ENCODE measurements at regions not wholly inside any gene's neighbourhood (a gene's known extent, or its start where the extent isn't known, plus 50 kb on each side); places are given as distances from the start of the nearest gene placed in this dataset.

- ATAC-seq: no peak
- TF ChIP-seq, protein P1, sequence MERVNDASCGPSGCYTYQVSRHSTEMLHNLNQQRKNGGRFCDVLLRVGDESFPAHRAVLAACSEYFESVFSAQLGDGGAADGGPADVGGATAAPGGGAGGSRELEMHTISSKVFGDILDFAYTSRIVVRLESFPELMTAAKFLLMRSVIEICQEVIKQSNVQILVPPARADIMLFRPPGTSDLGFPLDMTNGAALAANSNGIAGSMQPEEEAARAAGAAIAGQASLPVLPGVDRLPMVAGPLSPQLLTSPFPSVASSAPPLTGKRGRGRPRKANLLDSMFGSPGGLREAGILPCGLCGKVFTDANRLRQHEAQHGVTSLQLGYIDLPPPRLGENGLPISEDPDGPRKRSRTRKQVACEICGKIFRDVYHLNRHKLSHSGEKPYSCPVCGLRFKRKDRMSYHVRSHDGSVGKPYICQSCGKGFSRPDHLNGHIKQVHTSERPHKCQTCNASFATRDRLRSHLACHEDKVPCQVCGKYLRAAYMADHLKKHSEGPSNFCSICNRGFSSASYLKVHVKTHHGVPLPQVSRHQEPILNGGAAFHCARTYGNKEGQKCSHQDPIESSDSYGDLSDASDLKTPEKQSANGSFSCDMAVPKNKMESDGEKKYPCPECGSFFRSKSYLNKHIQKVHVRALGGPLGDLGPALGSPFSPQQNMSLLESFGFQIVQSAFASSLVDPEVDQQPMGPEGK (CRISPR knock-in tag; IDR thresholded peaks at IDR 0.05; ENCODE audit: borderline replicate concordance): no peak
- TF ChIP-seq GLIS3 (CRISPR knock-in tag; IDR thresholded peaks at IDR 0.05): no peak
- TF ChIP-seq TCF4 (CRISPR knock-in tag; IDR thresholded peaks at IDR 0.05; ENCODE audit: borderline replicate concordance): no peak
- no peak for TF ChIP-seq BACH2 (CRISPR knock-in tag; IDR thresholded peaks at IDR 0.05; ENCODE audit: borderline replicate concordance)
- no peak for TF ChIP-seq ZFP30 (CRISPR knock-in tag; IDR thresholded peaks at IDR 0.05)
- no peak for TF ChIP-seq ARNTL (CRISPR knock-in tag; IDR thresholded peaks at IDR 0.05; ENCODE audit: borderline replicate concordance, low read depth)
- no peak for TF ChIP-seq ZC3H10 (CRISPR knock-in tag; IDR thresholded peaks at IDR 0.05)
- TF ChIP-seq TOX (CRISPR knock-in tag; IDR thresholded peaks at IDR 0.05; ENCODE audit: borderline replicate concordance): no peak
- TF ChIP-seq RARB (CRISPR knock-in tag; IDR thresholded peaks at IDR 0.05): no peak
- TF ChIP-seq CREB5 (CRISPR knock-in tag; IDR thresholded peaks at IDR 0.05; ENCODE audit: low read depth): no peak
- no peak for TF ChIP-seq SNAI2 (CRISPR knock-in tag; IDR thresholded peaks at IDR 0.05)
- TF ChIP-seq, protein P2, sequence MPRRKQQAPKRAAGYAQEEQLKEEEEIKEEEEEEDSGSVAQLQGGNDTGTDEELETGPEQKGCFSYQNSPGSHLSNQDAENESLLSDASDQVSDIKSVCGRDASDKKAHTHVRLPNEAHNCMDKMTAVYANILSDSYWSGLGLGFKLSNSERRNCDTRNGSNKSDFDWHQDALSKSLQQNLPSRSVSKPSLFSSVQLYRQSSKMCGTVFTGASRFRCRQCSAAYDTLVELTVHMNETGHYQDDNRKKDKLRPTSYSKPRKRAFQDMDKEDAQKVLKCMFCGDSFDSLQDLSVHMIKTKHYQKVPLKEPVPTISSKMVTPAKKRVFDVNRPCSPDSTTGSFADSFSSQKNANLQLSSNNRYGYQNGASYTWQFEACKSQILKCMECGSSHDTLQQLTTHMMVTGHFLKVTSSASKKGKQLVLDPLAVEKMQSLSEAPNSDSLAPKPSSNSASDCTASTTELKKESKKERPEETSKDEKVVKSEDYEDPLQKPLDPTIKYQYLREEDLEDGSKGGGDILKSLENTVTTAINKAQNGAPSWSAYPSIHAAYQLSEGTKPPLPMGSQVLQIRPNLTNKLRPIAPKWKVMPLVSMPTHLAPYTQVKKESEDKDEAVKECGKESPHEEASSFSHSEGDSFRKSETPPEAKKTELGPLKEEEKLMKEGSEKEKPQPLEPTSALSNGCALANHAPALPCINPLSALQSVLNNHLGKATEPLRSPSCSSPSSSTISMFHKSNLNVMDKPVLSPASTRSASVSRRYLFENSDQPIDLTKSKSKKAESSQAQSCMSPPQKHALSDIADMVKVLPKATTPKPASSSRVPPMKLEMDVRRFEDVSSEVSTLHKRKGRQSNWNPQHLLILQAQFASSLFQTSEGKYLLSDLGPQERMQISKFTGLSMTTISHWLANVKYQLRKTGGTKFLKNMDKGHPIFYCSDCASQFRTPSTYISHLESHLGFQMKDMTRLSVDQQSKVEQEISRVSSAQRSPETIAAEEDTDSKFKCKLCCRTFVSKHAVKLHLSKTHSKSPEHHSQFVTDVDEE (CRISPR knock-in tag; IDR thresholded peaks at IDR 0.05): no peak
Observed at GRCh38 chr3:99468918-99469317, 169.5 kb upstream of the COL8A1 start.

GRCh38 chr3:99467420-99467819 is 171.0 kb upstream of the COL8A1 start:
- no peak for ATAC-seq

GRCh38 chr3:99466331-99466730 is 172.1 kb upstream of the COL8A1 start:
- ATAC-seq: no peak
- TF ChIP-seq ZFP3 (CRISPR knock-in tag; IDR thresholded peaks at IDR 0.05): no peak
- no peak for TF ChIP-seq GLIS3 (CRISPR knock-in tag; IDR thresholded peaks at IDR 0.05)
- TF ChIP-seq SNAI2 (CRISPR knock-in tag; IDR thresholded peaks at IDR 0.05): no peak
- TF ChIP-seq, protein P1 (CRISPR knock-in tag; IDR thresholded peaks at IDR 0.05; ENCODE audit: borderline replicate concordance): no peak
- TF ChIP-seq CSDC2 (CRISPR knock-in tag; IDR thresholded peaks at IDR 0.05): no peak
- TF ChIP-seq, protein P2 (CRISPR knock-in tag; IDR thresholded peaks at IDR 0.05): no peak
- no peak for TF ChIP-seq TCF4 (CRISPR knock-in tag; IDR thresholded peaks at IDR 0.05; ENCODE audit: borderline replicate concordance)
- TF ChIP-seq RARB (CRISPR knock-in tag; IDR thresholded peaks at IDR 0.05): no peak
- TF ChIP-seq ARNTL (CRISPR knock-in tag; IDR thresholded peaks at IDR 0.05; ENCODE audit: borderline replicate concordance, low read depth): no peak
- no peak for TF ChIP-seq ZNF8 (CRISPR knock-in tag; IDR thresholded peaks at IDR 0.05)

More at GRCh38 chr3:99467420-99467819, 171.0 kb upstream of the COL8A1 start:
- TF ChIP-seq CSDC2 (CRISPR knock-in tag; IDR thresholded peaks at IDR 0.05) (no peak), ZFP3 (CRISPR knock-in tag; IDR thresholded peaks at IDR 0.05) (no peak), ESRRG (CRISPR knock-in tag; IDR thresholded peaks at IDR 0.05) (no peak), GLIS3 (CRISPR knock-in tag; IDR thresholded peaks at IDR 0.05) (no peak), TOX (CRISPR knock-in tag; IDR thresholded peaks at IDR 0.05; ENCODE audit: borderline replicate concordance) (no peak), TCF4 (CRISPR knock-in tag; IDR thresholded peaks at IDR 0.05; ENCODE audit: borderline replicate concordance) (no peak), ZNF8 (CRISPR knock-in tag; IDR thresholded peaks at IDR 0.05) (no peak), ZNF565 (CRISPR knock-in tag; conservative IDR thresholded peaks at IDR 0.05; ENCODE audit: low read depth) (no peak), ZNF70 (CRISPR knock-in tag; IDR thresholded peaks at IDR 0.05) (no peak), ISL1 (CRISPR knock-in tag; IDR thresholded peaks at IDR 0.05) (no peak)
- TF ChIP-seq, protein P2 (CRISPR knock-in tag; IDR thresholded peaks at IDR 0.05): no peak
- TF ChIP-seq, protein P1 (CRISPR knock-in tag; IDR thresholded peaks at IDR 0.05; ENCODE audit: borderline replicate concordance): no peak

All from SK-N-SH treated with all-trans-retinoic acid at 6 μM for 48 hours (cell line).